ENCODE measurements at regions not wholly inside any gene's neighbourhood (a gene's known extent, or its start where the extent isn't known, plus 50 kb on each side); places are given as distances from the start of the nearest gene placed in this dataset.

DNA sequence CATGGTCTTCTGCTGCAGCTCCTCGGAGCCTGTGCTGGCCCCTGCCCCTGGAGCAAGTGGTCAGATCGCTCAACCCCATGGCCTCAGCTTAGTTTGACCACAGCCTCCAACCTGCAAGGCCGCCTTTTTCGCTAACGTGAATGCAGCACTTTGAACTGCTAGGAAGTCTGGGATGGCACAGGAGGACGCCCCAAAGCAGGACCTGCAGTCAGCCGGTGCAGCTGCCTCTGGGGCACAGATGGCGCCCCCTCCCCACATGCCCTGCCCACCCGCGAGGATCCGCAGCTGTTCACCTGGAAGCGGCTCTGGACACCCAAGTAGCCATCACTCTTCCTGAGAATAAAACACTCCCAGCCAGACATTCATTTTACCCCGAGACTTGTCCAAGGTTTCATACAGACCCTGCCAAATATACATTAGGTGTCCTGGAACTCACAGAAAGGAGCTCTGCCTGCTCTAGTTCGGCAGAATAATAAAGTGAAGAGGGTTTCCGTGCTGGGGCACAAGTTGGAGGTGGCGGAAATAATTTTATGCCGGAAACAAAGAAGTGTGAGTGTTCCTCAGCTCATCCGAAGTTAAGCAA is 510.1 kb downstream of the EIPR1 start:
- no peak for ATAC-seq (replicated peaks)
- Mint-ChIP-seq H3K36me3 (ENCODE audit: low read depth) (no peaks in the 10 kb centered on the region), H3K4me1 (no peaks in the 10 kb centered on the region), H3K27ac (no peak overlapping the region), H3K9me3 (no peaks in the 10 kb centered on the region), H3K27me3 (no peaks in the 10 kb centered on the region), H3K4me3 (no peak overlapping the region)

DNA sequence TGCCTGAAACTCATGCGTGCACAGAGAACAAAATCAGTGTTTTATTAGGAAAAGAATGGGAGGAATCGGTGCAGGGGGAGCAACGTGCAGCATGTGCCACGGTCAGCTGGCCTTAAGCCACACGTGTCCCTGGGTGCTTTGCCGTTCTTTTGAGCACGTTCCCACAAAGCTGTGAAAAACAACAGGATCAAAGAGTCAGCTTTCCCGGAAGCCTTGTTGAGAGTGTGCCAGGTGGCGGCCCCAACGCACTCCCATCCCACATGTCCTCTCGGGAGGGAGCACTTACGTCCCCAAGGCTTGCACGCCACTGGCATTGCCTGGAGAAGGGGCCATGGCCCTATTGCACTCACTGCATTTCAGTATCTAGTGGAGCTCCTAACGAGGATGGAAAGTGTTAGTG is 511.2 kb downstream of the EIPR1 start:
- Mint-ChIP-seq H3K36me3 (ENCODE audit: low read depth) (no peaks in the 10 kb centered on the region), H3K27me3 (no peaks in the 10 kb centered on the region), H3K4me3 (no peak overlapping the region), H3K27ac (no peak overlapping the region), H3K9me3 (no peaks in the 10 kb centered on the region), H3K4me1 (no peaks in the 10 kb centered on the region)
- no peak for ATAC-seq (replicated peaks)

DNA sequence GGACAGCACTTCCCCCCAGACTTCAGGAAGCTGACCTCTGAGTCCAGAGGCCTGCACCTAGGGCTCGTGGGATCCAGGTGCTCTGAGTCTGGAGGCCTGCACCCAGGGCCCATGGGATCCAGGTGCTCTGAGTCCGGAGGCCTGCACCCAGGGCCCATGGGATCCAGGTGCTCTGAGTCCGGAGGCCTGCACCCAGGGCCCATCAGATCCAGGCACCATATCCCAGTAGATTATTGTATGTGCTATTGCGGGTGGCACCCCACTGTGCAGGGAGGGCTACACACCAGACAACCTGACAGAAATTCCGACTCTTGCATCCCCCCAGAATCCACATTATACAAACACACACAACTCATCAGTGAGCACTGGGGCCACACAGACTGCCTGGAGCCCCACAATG is 515.2 kb downstream of the EIPR1 start:
- H3K9me3 Mint-ChIP-seq = no peaks in the 10 kb centered on the region
- no peak overlapping the region for H3K4me3 Mint-ChIP-seq
- no peaks in the 10 kb centered on the region for H3K27me3 Mint-ChIP-seq
- H3K4me1 Mint-ChIP-seq = no peaks in the 10 kb centered on the region
- H3K36me3 Mint-ChIP-seq (ENCODE audit: low read depth) = no peaks in the 10 kb centered on the region
- no peak for ATAC-seq (replicated peaks)
- H3K27ac Mint-ChIP-seq = no peak overlapping the region

DNA sequence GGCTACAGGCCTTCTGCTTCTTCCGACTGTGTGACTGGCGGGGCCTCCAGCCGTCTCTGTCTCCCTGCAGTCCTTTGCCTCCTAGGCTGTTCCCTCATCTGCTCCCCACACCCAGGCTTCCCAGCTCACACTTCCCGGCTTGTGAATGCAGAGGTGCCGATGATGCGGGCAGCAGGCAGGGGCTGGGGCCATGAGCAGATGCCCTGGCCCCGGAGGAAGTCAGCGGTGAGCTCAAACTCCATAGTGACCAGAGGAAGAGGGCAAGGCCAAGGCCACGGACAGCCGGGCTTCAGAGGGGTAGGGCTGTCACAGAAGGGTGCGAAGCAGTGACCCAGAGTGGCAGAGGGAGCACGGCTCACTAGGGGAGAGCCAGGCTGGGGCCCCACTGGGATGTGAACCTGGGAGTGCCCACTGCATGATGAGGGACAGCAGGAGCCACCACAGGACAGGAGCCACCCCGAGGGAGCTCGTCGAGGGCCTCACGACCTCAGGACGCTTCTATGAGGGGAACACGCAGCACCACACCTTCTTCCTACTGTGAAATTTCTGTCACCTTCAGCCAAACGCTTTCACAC is 515.9 kb downstream of the EIPR1 start:
- Mint-ChIP-seq H3K9me3 (no peaks in the 10 kb centered on the region), H3K4me3 (no peak overlapping the region), H3K27me3 (no peaks in the 10 kb centered on the region), H3K27ac (no peak overlapping the region), H3K4me1 (no peaks in the 10 kb centered on the region), H3K36me3 (ENCODE audit: low read depth) (no peaks in the 10 kb centered on the region)
- no peak for ATAC-seq (replicated peaks)

DNA sequence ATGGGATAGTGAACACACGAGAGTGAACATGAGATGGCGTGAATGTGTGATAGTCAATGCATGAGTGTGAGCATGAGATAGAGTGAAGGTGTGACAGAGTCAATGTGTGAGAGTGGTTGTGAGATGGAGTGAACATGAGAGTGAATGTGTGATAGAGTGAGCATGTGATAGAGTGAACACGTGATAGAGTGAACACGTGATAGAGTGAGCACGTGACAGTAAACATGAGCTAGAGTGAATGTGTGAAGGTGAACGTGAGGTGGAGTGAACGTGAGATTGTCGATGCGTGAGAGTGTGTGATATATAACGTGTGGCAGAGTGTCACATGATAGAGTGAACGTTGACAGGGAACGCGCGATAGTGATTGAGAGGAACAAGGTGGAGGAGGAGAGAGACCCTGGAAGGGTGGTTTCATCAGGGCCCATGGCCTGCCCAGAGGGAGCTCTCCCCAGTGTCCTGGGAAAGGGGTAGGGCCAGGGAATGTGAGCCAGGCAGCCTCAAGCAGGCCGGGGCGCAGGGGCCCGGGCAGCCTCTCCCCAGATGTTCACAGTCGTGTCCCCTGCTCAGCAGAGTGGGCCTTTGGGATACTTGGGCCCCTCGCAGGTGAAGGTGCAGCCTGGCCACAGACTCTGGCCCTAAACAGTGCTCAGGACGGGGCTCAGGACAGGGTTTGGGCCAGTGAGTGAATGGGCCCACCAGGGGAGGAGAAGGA is 516.9 kb downstream of the EIPR1 start:
- no peaks in the 10 kb centered on the region for H3K36me3 Mint-ChIP-seq (ENCODE audit: low read depth)
- H3K27me3 Mint-ChIP-seq = no peaks in the 10 kb centered on the region
- H3K27ac Mint-ChIP-seq = no peak overlapping the region
- H3K4me3 Mint-ChIP-seq = no peak overlapping the region
- H3K4me1 Mint-ChIP-seq = no peaks in the 10 kb centered on the region
- H3K9me3 Mint-ChIP-seq = no peaks in the 10 kb centered on the region
- no peak for ATAC-seq (replicated peaks)

DNA sequence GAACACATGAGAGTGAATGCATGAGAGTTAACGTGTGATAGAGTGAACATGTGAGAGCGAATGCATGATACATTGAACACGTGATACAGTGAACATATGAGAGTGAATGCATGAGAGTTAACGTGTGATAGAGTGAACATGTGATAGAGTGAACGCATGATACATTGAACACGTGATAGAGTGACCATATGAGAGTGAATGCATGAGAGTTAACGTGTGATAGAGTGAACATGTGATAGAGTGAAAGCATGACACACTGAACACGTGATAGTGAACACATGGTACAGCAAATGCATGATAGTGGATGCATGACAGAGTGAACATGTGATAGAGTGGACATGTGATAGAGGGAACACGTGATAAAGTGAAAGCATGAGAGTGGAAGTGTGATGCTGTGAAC is 517.9 kb downstream of the EIPR1 start:
- Mint-ChIP-seq H3K4me3 (no peak overlapping the region), H3K4me1 (no peaks in the 10 kb centered on the region), H3K36me3 (ENCODE audit: low read depth) (no peaks in the 10 kb centered on the region), H3K27ac (no peak overlapping the region), H3K27me3 (no peaks in the 10 kb centered on the region), H3K9me3 (no peaks in the 10 kb centered on the region)
- no peak for ATAC-seq (replicated peaks)

DNA sequence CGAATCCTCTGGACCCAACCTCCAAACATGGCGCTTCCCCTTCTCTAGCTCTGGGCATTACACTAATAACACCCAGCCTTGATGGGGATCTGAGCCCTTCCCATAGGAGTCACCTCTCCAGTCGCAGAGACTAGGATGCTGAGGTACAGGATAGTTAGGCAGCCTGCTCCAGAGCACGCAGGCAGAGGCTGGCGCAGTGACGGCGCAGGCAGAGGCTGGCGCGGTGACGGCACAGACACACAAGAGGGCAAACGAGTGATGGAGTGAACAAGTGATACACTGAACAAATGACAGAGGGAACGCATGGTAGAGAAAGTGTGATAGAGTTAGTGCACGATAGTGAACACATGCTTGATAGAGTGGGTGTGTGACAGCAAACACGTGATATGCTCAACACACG is 518.5 kb downstream of the EIPR1 start:
- no peak overlapping the region for H3K4me3 Mint-ChIP-seq
- H3K27me3 Mint-ChIP-seq = no peaks in the 10 kb centered on the region
- no peaks in the 10 kb centered on the region for H3K36me3 Mint-ChIP-seq (ENCODE audit: low read depth)
- no peak overlapping the region for H3K27ac Mint-ChIP-seq
- ATAC-seq (replicated peaks) = no peak
- H3K4me1 Mint-ChIP-seq = no peaks in the 10 kb centered on the region
- no peaks in the 10 kb centered on the region for H3K9me3 Mint-ChIP-seq

DNA sequence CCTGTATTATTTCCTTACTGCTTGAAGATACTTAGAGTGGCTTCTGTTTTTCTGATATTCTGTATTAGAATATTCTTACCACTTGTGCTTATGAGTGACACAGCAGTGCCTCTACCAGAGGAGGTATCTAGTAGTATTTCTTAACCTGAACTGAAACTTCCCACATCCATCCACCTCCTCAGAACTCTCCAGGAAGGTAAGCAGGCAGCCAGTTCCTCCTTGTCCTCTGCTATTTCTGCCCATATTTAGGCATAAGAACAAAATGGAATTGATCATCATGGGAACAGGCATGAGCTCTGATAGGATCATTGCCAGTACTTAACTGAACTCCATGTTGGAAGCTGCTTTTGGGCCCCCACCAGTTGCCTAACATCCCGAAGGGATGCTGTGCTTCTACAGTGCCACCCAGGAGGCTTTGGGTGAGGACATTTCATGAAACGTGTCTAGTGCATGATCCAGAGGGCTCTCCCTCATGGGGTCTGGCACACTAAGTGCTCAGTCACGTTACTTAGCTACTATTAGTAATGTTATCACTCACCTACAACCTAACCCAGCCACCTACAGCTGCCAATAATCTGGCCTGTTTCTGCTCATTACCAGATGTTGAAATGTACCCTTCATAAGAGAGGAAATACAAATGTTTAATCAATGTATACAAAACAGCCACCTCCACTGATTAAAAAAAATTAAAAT is 520.7 kb downstream of the EIPR1 start:
- Mint-ChIP-seq H3K4me1 (no peaks in the 10 kb centered on the region), H3K9me3 (no peaks in the 10 kb centered on the region), H3K4me3 (no peak overlapping the region), H3K27ac (no peak overlapping the region), H3K36me3 (ENCODE audit: low read depth) (no peaks in the 10 kb centered on the region), H3K27me3 (no peaks in the 10 kb centered on the region)
- ATAC-seq (replicated peaks) = no peak

DNA sequence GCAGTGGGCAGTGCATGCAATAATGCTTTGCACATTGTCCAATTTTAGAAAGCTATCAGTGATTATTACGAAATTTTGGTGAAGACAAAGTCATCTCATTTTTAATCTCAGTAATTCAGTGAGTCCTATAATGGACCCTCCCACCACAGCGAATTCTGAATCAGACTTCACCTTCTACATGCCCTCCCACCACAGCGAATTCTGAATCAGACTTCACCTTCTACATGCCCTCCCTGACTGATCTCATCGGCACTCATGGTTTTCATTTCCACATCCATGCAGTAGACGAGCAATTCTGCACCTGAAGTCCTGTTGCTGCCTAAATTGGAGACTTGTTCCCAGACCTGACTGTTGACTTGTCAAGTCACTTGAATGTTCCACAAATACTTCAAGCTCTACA is 522.3 kb downstream of the EIPR1 start:
- Mint-ChIP-seq H3K36me3 (ENCODE audit: low read depth) (no peaks in the 10 kb centered on the region), H3K27ac (no peak overlapping the region), H3K4me3 (no peak overlapping the region), H3K4me1 (no peaks in the 10 kb centered on the region), H3K27me3 (no peaks in the 10 kb centered on the region), H3K9me3 (no peaks in the 10 kb centered on the region)
- no peak for ATAC-seq (replicated peaks)

DNA sequence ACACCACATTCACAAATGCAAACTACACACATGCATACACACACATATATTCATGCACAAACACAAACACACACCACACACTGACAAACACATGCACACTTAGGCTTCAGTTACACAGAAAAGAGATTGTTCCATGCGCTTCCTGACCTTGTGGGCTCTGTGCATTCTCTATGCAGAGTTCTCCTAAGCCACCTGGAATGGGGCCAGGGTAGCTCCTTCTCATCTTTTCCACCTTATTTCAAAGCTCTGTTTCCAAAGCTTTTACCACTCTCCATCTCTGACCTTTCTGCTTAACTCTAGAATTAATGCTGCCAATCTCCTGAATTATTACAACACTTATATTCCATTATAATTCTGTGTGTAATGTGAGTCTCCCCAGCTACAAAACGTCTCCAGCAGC is 522.3 kb upstream of the MYT1L start:
- no peak for ATAC-seq (replicated peaks)
- Mint-ChIP-seq H3K9me3 (no peaks in the 10 kb centered on the region), H3K27ac (no peak overlapping the region), H3K4me1 (no peaks in the 10 kb centered on the region), H3K27me3 (no peaks in the 10 kb centered on the region), H3K36me3 (ENCODE audit: low read depth) (no peaks in the 10 kb centered on the region), H3K4me3 (no peak overlapping the region)

DNA sequence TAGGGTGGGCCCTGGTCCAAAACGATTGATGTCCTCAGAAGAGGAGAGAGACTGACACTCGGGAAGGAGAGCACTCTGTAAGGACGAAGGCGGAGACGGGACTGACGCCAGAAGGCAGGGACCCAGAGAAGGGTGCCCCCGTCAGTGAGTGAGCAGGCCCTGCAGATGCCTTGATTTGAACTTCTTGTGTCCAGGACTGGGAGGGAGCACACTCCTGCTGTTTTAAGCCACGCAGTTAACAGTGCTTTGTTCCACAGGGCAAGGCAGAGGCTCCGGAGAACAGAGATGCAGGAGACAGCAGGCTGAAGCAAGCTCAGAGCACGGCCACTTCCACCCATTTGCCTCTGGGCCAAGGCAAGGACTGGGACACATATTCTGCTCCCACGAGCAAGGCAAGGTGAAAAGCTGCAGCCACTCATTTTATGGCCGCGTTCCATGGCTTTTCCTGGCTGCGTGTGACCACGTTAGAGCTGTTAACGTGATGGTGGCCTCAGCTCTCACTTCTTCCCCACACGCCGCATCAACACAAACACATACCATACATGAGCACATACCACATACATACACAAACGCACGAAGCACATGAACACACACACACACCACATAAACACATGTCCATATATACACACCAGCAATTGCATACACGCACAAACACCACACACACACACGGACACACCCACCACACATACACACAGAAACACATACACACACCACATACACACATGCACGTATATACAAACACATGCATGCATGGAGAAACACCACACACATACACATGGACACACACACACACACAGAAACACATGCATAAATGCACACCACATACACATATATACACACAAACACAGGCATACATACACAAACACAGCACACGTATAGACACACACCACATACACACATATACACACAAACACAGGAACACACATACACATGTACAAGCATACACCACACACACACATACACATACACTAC is 521.0 kb upstream of the MYT1L start:
- ATAC-seq (replicated peaks) = no peak
- Mint-ChIP-seq H3K27ac (no peak overlapping the region), H3K4me1 (no peaks in the 10 kb centered on the region), H3K27me3 (no peaks in the 10 kb centered on the region), H3K9me3 (no peaks in the 10 kb centered on the region), H3K36me3 (ENCODE audit: low read depth) (no peaks in the 10 kb centered on the region), H3K4me3 (no peak overlapping the region)

DNA sequence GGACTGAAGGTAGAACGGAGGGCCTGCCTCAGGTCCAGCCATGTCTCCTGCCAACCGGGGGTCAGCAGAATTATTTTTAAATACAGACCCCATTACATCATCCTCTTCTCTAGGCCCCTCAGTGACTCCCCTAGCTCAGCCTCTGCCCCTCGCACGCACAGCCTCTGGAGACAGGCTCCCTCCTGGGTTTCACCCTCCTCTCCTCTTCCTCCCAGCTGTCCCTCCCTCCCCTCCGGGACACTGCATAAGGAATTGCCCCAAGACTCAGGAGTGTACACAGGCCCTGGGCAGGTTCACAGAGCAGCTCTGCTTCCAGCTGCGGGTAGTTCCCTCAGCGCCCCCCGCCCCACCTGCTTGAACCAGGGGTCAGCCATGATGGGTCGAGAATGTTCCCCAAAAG is 520.2 kb upstream of the MYT1L start:
- no peaks in the 10 kb centered on the region for H3K9me3 Mint-ChIP-seq
- H3K4me3 Mint-ChIP-seq = no peak overlapping the region
- H3K27ac Mint-ChIP-seq = no peak overlapping the region
- H3K4me1 Mint-ChIP-seq = no peaks in the 10 kb centered on the region
- H3K36me3 Mint-ChIP-seq (ENCODE audit: low read depth) = no peaks in the 10 kb centered on the region
- ATAC-seq (replicated peaks) = no peak
- no peaks in the 10 kb centered on the region for H3K27me3 Mint-ChIP-seq

DNA sequence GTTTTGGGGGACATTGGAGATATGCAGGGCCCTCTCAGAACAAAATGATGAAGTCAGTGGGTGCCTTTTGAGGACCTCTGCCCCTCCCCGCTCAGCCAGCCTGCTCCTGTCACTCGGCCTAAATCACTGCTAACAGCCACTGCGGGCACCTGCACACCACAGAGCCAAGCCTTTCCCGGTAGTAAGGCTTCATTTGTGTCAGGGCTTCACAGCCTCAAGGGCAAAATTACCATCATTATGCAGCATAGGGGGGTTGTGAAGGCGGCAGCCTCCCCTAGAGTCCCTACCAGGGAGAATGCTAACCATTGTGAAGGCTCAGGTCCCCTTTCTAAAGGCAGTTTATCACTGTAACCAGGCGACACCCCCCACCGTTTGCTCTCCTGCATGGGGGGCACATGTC is 519.8 kb upstream of the MYT1L start:
- Mint-ChIP-seq H3K27ac (no peak overlapping the region), H3K4me3 (no peak overlapping the region), H3K9me3 (no peaks in the 10 kb centered on the region), H3K27me3 (no peaks in the 10 kb centered on the region), H3K36me3 (ENCODE audit: low read depth) (no peaks in the 10 kb centered on the region), H3K4me1 (no peaks in the 10 kb centered on the region)
- no peak for ATAC-seq (replicated peaks)

DNA sequence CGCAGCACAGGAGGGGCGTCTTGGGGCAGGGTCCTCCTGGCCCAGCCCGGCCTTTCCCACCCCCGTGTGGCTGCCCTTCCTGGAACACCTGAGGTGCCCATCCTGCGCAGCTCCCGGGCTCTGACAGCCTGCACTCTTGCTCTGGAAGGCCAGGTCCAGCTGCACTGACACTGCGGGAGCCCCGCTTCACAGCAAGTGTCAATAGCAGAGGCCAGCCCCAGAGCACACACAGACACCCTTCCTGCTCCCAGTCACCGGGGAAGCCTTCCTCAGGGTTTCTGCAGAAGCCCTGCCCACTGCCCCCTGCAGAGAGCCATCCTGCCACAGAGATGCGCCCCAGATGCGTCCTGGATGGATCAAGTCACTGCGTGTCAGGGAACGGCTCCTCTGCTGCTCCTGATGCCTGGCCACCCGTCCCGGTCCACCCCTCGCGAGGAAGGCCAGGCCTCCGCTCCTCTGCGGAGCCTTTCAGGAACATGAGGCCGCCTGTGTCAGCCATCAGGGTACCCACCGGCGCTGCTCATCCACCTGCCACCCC is 519.2 kb upstream of the MYT1L start:
- Mint-ChIP-seq H3K4me3 (no peak overlapping the region), H3K27me3 (no peaks in the 10 kb centered on the region), H3K4me1 (no peaks in the 10 kb centered on the region), H3K36me3 (ENCODE audit: low read depth) (no peaks in the 10 kb centered on the region), H3K27ac (no peak overlapping the region), H3K9me3 (no peaks in the 10 kb centered on the region)
- no peak for ATAC-seq (replicated peaks)

Measured in activated T-helper 17 cell treated with anti-CD3 and anti-CD28 coated beads, Interleukin-2, amount 50 U/mL, for 72 hours (primary cell).